ENCODE measurements at regions not wholly inside any gene's neighbourhood (a gene's known extent, or its start where the extent isn't known, plus 50 kb on each side); places are given as distances from the start of the nearest gene placed in this dataset.
"Not testable (repeated sequence)": the region's sequence is repeated elsewhere in the genome, so short reads cannot be mapped to it uniquely, and the experiment has no call there.

- DNase-seq = no peak
Observed at GRCh38 chr11:69869311-69869939, 50.2 kb upstream of the FGF3 start.

- DNase-seq = no peak
Observed at GRCh38 chr11:69870766-69871165, 51.5 kb upstream of the FGF3 start.

GRCh38 chr11:69873166-69874077 is 54.2 kb upstream of the FGF3 start:
- no peak for DNase-seq

GRCh38 chr11:69874178-69874983 is 55.2 kb upstream of the FGF3 start:
- DNase-seq = no peak

- DNase-seq = no peak
Observed at GRCh38 chr11:69874984-69875624, 55.9 kb upstream of the FGF3 start.

GRCh38 chr11:69876013-69876412 is 56.8 kb upstream of the FGF3 start:
- no peak for DNase-seq

GRCh38 chr11:69877235-69877634 is 58.0 kb upstream of the FGF3 start:
- DNase-seq = no peak

GRCh38 chr11:69877704-69878103 is 58.5 kb upstream of the FGF3 start:
- DNase-seq = not testable (repeated sequence)

- no peak for DNase-seq
Observed at GRCh38 chr11:69878144-69878883, 59.1 kb upstream of the FGF3 start.

- no peak for DNase-seq
Observed at GRCh38 chr11:69878927-69879728, 59.9 kb upstream of the FGF3 start.

- DNase-seq = no peak
Observed at GRCh38 chr11:69879729-69880005, 60.5 kb upstream of the FGF3 start.

GRCh38 chr11:69880041-69880825 is 61.0 kb upstream of the FGF3 start:
- DNase-seq = no peak

GRCh38 chr11:69880826-69881445 is 61.7 kb upstream of the FGF3 start:
- no peak for DNase-seq

- DNase-seq = no peak
Observed at GRCh38 chr11:69881467-69882269, 62.5 kb upstream of the FGF3 start.

- no peak for DNase-seq
Observed at GRCh38 chr11:69882270-69882608, 63.0 kb upstream of the FGF3 start.

- DNase-seq = no peak
Observed at GRCh38 chr11:69883292-69884255, 64.4 kb upstream of the FGF3 start.

GRCh38 chr11:69884286-69884685 is 65.1 kb upstream of the FGF3 start:
- no peak for DNase-seq

- DNase-seq = no peak
Observed at GRCh38 chr11:69884751-69885150, 65.5 kb upstream of the FGF3 start.

All from NCI-H1105 (cell line).